CD14-positive monocyte (primary cell): ENCODE measurements at regions not wholly inside any gene's neighbourhood (a gene's known extent, or its start where the extent isn't known, plus 50 kb on each side); places are given as distances from the start of the nearest gene placed in this dataset.

Source experiments
- DNase-seq, 3 donors: peaks; one replicate each; pipeline ENCODE4 v3.0.0-alpha.2; 2011 to 2022
- H2AFZ ChIP-seq: 2 replicates; pipeline ENCODE4 v1.6.0; 2012; ENCODE audit warnings: mild to moderate bottlenecking, low read depth, low read length, inconsistent platforms; ENCODE audit not compliant: insufficient read depth, poor library complexity, severe bottlenecking
- H3K27ac ChIP-seq, 2 donors: 1 replicate in 1 of 2; 2 replicates in 1 of 2; pipeline ENCODE4 v1.5.1; 2012 to 2013; ENCODE audit warnings: low read length in 2 of 2, control low read depth in 1 of 2, inconsistent platforms in 1 of 2, low read depth in 1 of 2, mild to moderate bottlenecking in 1 of 2
- H3K27me3 ChIP-seq, 2 donors: one replicate each; pipeline versions ENCODE4 v1.6.0 to v1.6.1; 2011 to 2013; ENCODE audit warnings: low read length in 2 of 2; ENCODE audit not compliant: control insufficient read depth in 2 of 2, insufficient read depth in 2 of 2
- H3K36me3 ChIP-seq, 2 donors: replicated peaks in 1 of 2; 1 replicate in 1 of 2; 2 replicates in 1 of 2; pipeline versions ENCODE4 v1.5.1 to v1.6.1; 2012 to 2013; ENCODE audit warnings: low read length in 2 of 2, control low read depth in 1 of 2, inconsistent platforms in 1 of 2, mild to moderate bottlenecking in 1 of 2; ENCODE audit not compliant: insufficient read depth in 2 of 2, control insufficient read depth in 1 of 2
- H3K4me1 ChIP-seq, 2 donors: 1 replicate in 1 of 2; 2 replicates in 1 of 2; pipeline versions ENCODE4 v1.5.1 to v1.6.1; 2012 to 2013; ENCODE audit warnings: low read length in 2 of 2, control low read depth in 1 of 2, inconsistent platforms in 1 of 2, mild to moderate bottlenecking in 1 of 2, moderate library complexity in 1 of 2; ENCODE audit not compliant: insufficient read depth in 2 of 2, control insufficient read depth in 1 of 2
- H3K4me2 ChIP-seq: replicated peaks from 2 replicates; pipeline ENCODE3; 2012; ENCODE audit warnings: low read length, moderate library complexity, mild to moderate bottlenecking; ENCODE audit not compliant: poor library complexity, severe bottlenecking; ENCODE audit errors: extremely low read depth
- H3K4me3 ChIP-seq, 3 experiments: fragments of 200-600 bp in 1 of 3; sonication (generic) in 1 of 3; replicated peaks in 1 of 3; 1 replicate in 2 of 3; 2 replicates in 1 of 3; pipeline ENCODE4 v1.5.1; 2011 to 2013; ENCODE audit warnings: low read length in 3 of 3, mild to moderate bottlenecking in 3 of 3, control low read depth in 2 of 3, low read depth in 2 of 3, inconsistent platforms in 1 of 3, moderate library complexity in 1 of 3
- H3K79me2 ChIP-seq: 2 replicates; pipeline ENCODE4 v1.6.0; 2012; ENCODE audit warnings: mild to moderate bottlenecking, control low read depth, inconsistent platforms, low read length, moderate library complexity; ENCODE audit not compliant: insufficient read depth
- H3K9ac ChIP-seq: 2 replicates; pipeline ENCODE4 v1.6.0; 2017; ENCODE audit warnings: low read length, mild to moderate bottlenecking; ENCODE audit not compliant: insufficient read depth, poor library complexity, severe bottlenecking
- H3K9me3 ChIP-seq, 2 donors: replicated peaks in 1 of 2; 1 replicate in 1 of 2; 2 replicates in 1 of 2; pipeline versions ENCODE4 v1.5.1 to v1.6.1; 2012 to 2013; ENCODE audit warnings: low read length in 2 of 2, control low read depth in 1 of 2; ENCODE audit not compliant: control insufficient read depth in 1 of 2, insufficient read depth in 1 of 2
- H4K20me1 ChIP-seq: 2 replicates; pipeline ENCODE4 v1.6.0; 2012; ENCODE audit warnings: mild to moderate bottlenecking, low read length, control low read depth, moderate library complexity; ENCODE audit not compliant: insufficient read depth
- H3K27ac Mint-ChIP-seq, 7 donors: one replicate each; pipeline ENCODE4 v1.8.0; 2020; ENCODE audit warnings: mild to moderate bottlenecking in 7 of 7, mixed read lengths in 7 of 7, moderate library complexity in 6 of 7, inconsistent platforms in 2 of 7
- H3K27me3 Mint-ChIP-seq, 3 donors: one replicate each; pipeline ENCODE4 v1.8.0; 2021 to 2022; ENCODE audit warnings: low read depth in 3 of 3, mild to moderate bottlenecking in 3 of 3, mixed read lengths in 3 of 3, moderate library complexity in 3 of 3, inconsistent platforms in 1 of 3
- H3K36me3 Mint-ChIP-seq, 2 donors: one replicate each; pipeline ENCODE4 v1.8.0; 2020; ENCODE audit warnings: mixed read lengths in 2 of 2, inconsistent platforms in 1 of 2, mild to moderate bottlenecking in 1 of 2
- H3K4me1 Mint-ChIP-seq: one replicate; pipeline ENCODE4 v1.8.0; 2020; ENCODE audit warnings: mild to moderate bottlenecking, mixed read lengths
- H3K4me3 Mint-ChIP-seq, 2 donors: one replicate each; pipeline ENCODE4 v1.8.0; 2020; ENCODE audit warnings: mild to moderate bottlenecking in 2 of 2, mixed read lengths in 2 of 2, moderate library complexity in 1 of 2
- H3K9me3 Mint-ChIP-seq, 7 donors: one replicate each; pipeline ENCODE4 v1.8.0; 2020 to 2022; ENCODE audit warnings: mixed read lengths in 7 of 7, mild to moderate bottlenecking in 6 of 7, moderate library complexity in 6 of 7, inconsistent platforms in 2 of 7
- WGBS: methylation state at CpG from one replicate; pipeline ENCODE4 v1.1.5; 2013; ENCODE audit warnings: missing lambda C conversion rate; ENCODE audit not compliant: insufficient coverage; 5-methylcytosine and 5-hydroxymethylcytosine counted together
- intact Hi-C, 2 donors: fragments of 100-400 bp; cut with micrococcal nuclease; formaldehyde crosslinking; loops; one replicate each; pipeline versions ENCODE4 v1.15.0 to v1.15.1; 2023
- TF ChIP-seq, protein P1 (sequence below): fragments of 200-600 bp; IDR thresholded peaks from one replicate; pipeline ENCODE4 v1.8.0; 2022; ENCODE audit warnings: antibody characterized with exemption, mild to moderate bottlenecking

DNA sequence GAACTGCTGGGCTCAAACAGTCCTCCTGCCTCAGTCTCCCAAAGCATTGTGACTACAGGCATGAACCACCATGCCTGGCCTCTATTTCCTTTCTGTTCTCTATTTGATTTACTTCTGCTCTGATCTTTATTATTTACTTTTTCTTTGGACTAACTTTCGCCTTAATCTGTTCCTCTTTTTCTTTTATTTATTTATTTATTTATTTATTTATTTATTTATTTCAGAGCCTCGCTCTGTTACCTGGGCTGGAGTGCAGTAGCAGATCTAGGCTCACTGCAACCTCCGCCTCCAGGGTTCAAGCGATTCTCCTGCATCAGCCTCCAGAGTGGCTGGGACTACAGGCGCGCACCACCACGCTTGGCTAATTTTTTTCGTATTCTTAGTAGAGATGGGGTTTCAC is 1158.3 kb upstream of the GOT2 start:
- H3K27ac ChIP-seq = no peak overlapping the region
- intact Hi-C loops = no loop called here
- H3K9ac ChIP-seq = no peak overlapping the region
- H3K36me3 ChIP-seq = no peaks in the 10 kb centered on the region
- Mint-ChIP-seq H3K9me3 (peaks cover 3 to 19% (median 9%) of the 10 kb centered on the region in 7 donors), H3K36me3 (no peaks in the 10 kb centered on the region), H3K4me1 (no peaks in the 10 kb centered on the region), H3K4me3 (no peak overlapping the region), H3K27me3 (no peaks in the 10 kb centered on the region), H3K27ac (no peak overlapping the region)
- TF ChIP-seq, protein P1, sequence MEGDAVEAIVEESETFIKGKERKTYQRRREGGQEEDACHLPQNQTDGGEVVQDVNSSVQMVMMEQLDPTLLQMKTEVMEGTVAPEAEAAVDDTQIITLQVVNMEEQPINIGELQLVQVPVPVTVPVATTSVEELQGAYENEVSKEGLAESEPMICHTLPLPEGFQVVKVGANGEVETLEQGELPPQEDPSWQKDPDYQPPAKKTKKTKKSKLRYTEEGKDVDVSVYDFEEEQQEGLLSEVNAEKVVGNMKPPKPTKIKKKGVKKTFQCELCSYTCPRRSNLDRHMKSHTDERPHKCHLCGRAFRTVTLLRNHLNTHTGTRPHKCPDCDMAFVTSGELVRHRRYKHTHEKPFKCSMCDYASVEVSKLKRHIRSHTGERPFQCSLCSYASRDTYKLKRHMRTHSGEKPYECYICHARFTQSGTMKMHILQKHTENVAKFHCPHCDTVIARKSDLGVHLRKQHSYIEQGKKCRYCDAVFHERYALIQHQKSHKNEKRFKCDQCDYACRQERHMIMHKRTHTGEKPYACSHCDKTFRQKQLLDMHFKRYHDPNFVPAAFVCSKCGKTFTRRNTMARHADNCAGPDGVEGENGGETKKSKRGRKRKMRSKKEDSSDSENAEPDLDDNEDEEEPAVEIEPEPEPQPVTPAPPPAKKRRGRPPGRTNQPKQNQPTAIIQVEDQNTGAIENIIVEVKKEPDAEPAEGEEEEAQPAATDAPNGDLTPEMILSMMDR = no peak
- peaks cover 0 to 4% of the 10 kb centered on the region in 2 donors for H3K9me3 ChIP-seq
- H3K4me3 ChIP-seq = no peak overlapping the region
- H2AFZ ChIP-seq = no peak overlapping the region
- no peaks in the 10 kb centered on the region for H3K27me3 ChIP-seq
- no peaks in the 10 kb centered on the region for H3K4me1 ChIP-seq
- H4K20me1 ChIP-seq = no peaks in the 10 kb centered on the region
- no peak for DNase-seq
- WGBS = 94% methylated on average over 2 of the region's 8 CpGs
- no peak overlapping the region for H3K4me2 ChIP-seq
- no peaks in the 10 kb centered on the region for H3K79me2 ChIP-seq

DNA sequence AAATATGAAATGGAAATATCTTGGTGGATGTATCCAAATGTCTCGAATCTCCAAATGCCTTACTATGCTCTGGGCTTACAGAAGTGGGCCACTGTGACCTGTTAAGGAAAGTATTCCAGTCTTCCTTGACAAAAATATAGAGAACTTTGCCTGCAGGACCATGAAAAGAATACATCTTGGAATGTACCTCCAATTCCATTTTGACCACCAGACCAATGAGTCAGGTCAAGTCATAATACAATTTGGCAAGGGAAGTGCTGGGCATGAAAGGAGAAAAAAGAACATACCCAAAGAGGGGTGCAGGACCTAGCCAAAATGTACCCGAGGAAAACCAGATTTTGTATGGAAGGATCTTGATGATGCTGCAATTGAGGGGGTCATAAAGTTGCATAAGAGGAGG is 1153.7 kb upstream of the GOT2 start:
- H3K27ac ChIP-seq = no peak overlapping the region
- no peak for DNase-seq
- peaks cover 0 to 12% (median 4%) of the 10 kb centered on the region in 7 donors for H3K9me3 Mint-ChIP-seq
- no peak overlapping the region for H2AFZ ChIP-seq
- no peak overlapping the region for H3K9ac ChIP-seq
- no peak overlapping the region for H3K4me2 ChIP-seq
- no peaks in the 10 kb centered on the region for H3K9me3 ChIP-seq
- H3K4me3 Mint-ChIP-seq = no peak overlapping the region
- H3K79me2 ChIP-seq = no peaks in the 10 kb centered on the region
- H3K27me3 Mint-ChIP-seq = no peaks in the 10 kb centered on the region
- peak overlapping the region in 1 of 7 donors; percentile 44 for H3K27ac Mint-ChIP-seq
- H3K4me1 Mint-ChIP-seq = no peaks in the 10 kb centered on the region
- WGBS = no CpG with 5 or more reads among the region's 2 CpGs
- no peak overlapping the region for H3K4me3 ChIP-seq
- H3K36me3 ChIP-seq = no peaks in the 10 kb centered on the region
- TF ChIP-seq, protein P1 = no peak
- no peaks in the 10 kb centered on the region for H3K36me3 Mint-ChIP-seq
- H3K4me1 ChIP-seq = no peaks in the 10 kb centered on the region
- no peaks in the 10 kb centered on the region for H4K20me1 ChIP-seq
- intact Hi-C loops = no loop called here
- H3K27me3 ChIP-seq = no peaks in the 10 kb centered on the region
